Adipocyte (in vitro differentiated cells): ENCODE measurements at regions not wholly inside any gene's neighbourhood (a gene's known extent, or its start where the extent isn't known, plus 50 kb on each side); places are given as distances from the start of the nearest gene placed in this dataset.

Source experiments
- DNase-seq: peaks from one replicate; pipeline ENCODE4 v3.0.0-alpha.2; 2015; ENCODE audit warnings: low read depth
- H3K27me3 ChIP-seq: replicated peaks from 2 replicates; pipeline ENCODE4 v1.7.0; 2013; ENCODE audit warnings: mild to moderate bottlenecking, low read length, moderate library complexity; ENCODE audit not compliant: control insufficient read depth, insufficient read depth
- H3K36me3 ChIP-seq: 2 replicates; pipeline ENCODE4 v1.7.0; 2013; ENCODE audit warnings: low read length, mild to moderate bottlenecking, moderate library complexity; ENCODE audit not compliant: control insufficient read depth, insufficient read depth, severe bottlenecking
- H3K4me1 ChIP-seq: 2 replicates; pipeline ENCODE4 v1.7.0; 2013; ENCODE audit warnings: mild to moderate bottlenecking, low read length, moderate library complexity; ENCODE audit not compliant: control insufficient read depth, insufficient read depth
- H3K4me3 ChIP-seq: 2 replicates; pipeline ENCODE4 v1.7.0; 2013; ENCODE audit warnings: mild to moderate bottlenecking, low read length, moderate library complexity
- H3K9ac ChIP-seq: 2 replicates; pipeline ENCODE4 v1.7.0; 2013; ENCODE audit warnings: mild to moderate bottlenecking, low read length, moderate library complexity
- H3K9me3 ChIP-seq: 2 replicates; pipeline ENCODE4 v1.7.0; 2013; ENCODE audit warnings: mild to moderate bottlenecking, low read length, moderate library complexity; ENCODE audit not compliant: control insufficient read depth

GRCh38 chr5:18079831-18080230, 445.6 kb downstream of the TAF11L14 start:
- no peak for DNase-seq
- Histone ChIP-seq H3K4me3 (no peak overlapping the region), H3K4me1 (no peaks in the 10 kb centered on the region), H3K27me3 (no peaks in the 10 kb centered on the region), H3K9ac (no peak overlapping the region), H3K36me3 (no peaks in the 10 kb centered on the region), H3K9me3 (no peaks in the 10 kb centered on the region)

GRCh38 chr5:18088020-18088579, 453.8 kb downstream of the TAF11L14 start:
- Histone ChIP-seq H3K27me3 (no peaks in the 10 kb centered on the region), H3K4me1 (no peaks in the 10 kb centered on the region), H3K4me3 (no peak overlapping the region), H3K9me3 (no peaks in the 10 kb centered on the region), H3K36me3 (no peaks in the 10 kb centered on the region), H3K9ac (no peak overlapping the region)
- no peak for DNase-seq

GRCh38 chr5:18090177-18090576, 455.9 kb downstream of the TAF11L14 start:
- H3K4me3 ChIP-seq, result no peak overlapping the region
- no peaks in the 10 kb centered on the region for H3K36me3 ChIP-seq
- no peak for DNase-seq
- H3K9ac ChIP-seq, result no peak overlapping the region
- no peaks in the 10 kb centered on the region for H3K4me1 ChIP-seq
- H3K9me3 ChIP-seq, result no peaks in the 10 kb centered on the region
- H3K27me3 ChIP-seq, result no peaks in the 10 kb centered on the region

GRCh38 chr5:18091142-18091541, 456.9 kb downstream of the TAF11L14 start:
- no peak for DNase-seq
- Histone ChIP-seq H3K4me1 (no peaks in the 10 kb centered on the region), H3K9me3 (no peaks in the 10 kb centered on the region), H3K27me3 (no peaks in the 10 kb centered on the region), H3K36me3 (no peaks in the 10 kb centered on the region), H3K4me3 (no peak overlapping the region), H3K9ac (no peak overlapping the region)

- H3K27me3 ChIP-seq, result no peaks in the 10 kb centered on the region
- no peaks in the 10 kb centered on the region for H3K9me3 ChIP-seq
- no peak for DNase-seq
- H3K4me1 ChIP-seq, result no peaks in the 10 kb centered on the region
- H3K9ac ChIP-seq, result no peak overlapping the region
- H3K36me3 ChIP-seq, result no peaks in the 10 kb centered on the region
- H3K4me3 ChIP-seq, result no peak overlapping the region
Observed at GRCh38 chr5:18091758-18092157, 457.5 kb downstream of the TAF11L14 start.

GRCh38 chr5:18095061-18095460, 460.8 kb downstream of the TAF11L14 start:
- no peak for DNase-seq
- no peak overlapping the region for H3K9ac ChIP-seq
- H3K9me3 ChIP-seq, result no peaks in the 10 kb centered on the region
- H3K4me1 ChIP-seq, result no peaks in the 10 kb centered on the region
- no peaks in the 10 kb centered on the region for H3K36me3 ChIP-seq
- H3K4me3 ChIP-seq, result no peak overlapping the region
- no peaks in the 10 kb centered on the region for H3K27me3 ChIP-seq

- Histone ChIP-seq H3K27me3 (no peaks in the 10 kb centered on the region), H3K9me3 (no peaks in the 10 kb centered on the region), H3K36me3 (no peaks in the 10 kb centered on the region), H3K4me1 (no peaks in the 10 kb centered on the region), H3K9ac (no peak overlapping the region), H3K4me3 (no peak overlapping the region)
- no peak for DNase-seq
Observed at GRCh38 chr5:18097817-18098216, 463.6 kb downstream of the TAF11L14 start.

- H3K27me3 ChIP-seq, result no peaks in the 10 kb centered on the region
- no peaks in the 10 kb centered on the region for H3K9me3 ChIP-seq
- no peak overlapping the region for H3K9ac ChIP-seq
- H3K36me3 ChIP-seq, result no peaks in the 10 kb centered on the region
- no peak overlapping the region for H3K4me3 ChIP-seq
- H3K4me1 ChIP-seq, result no peaks in the 10 kb centered on the region
- DNase-seq, result no peak
Observed at GRCh38 chr5:18098691-18099090, 464.4 kb downstream of the TAF11L14 start.

GRCh38 chr5:18099261-18099660, 465.0 kb downstream of the TAF11L14 start:
- Histone ChIP-seq H3K4me1 (no peaks in the 10 kb centered on the region), H3K36me3 (no peaks in the 10 kb centered on the region), H3K9ac (no peak overlapping the region), H3K4me3 (no peak overlapping the region), H3K9me3 (no peaks in the 10 kb centered on the region), H3K27me3 (no peaks in the 10 kb centered on the region)
- no peak for DNase-seq

GRCh38 chr5:18101532-18101931, 467.3 kb downstream of the TAF11L14 start:
- no peak for DNase-seq
- Histone ChIP-seq H3K4me3 (no peak overlapping the region), H3K9ac (no peak overlapping the region), H3K27me3 (no peaks in the 10 kb centered on the region), H3K36me3 (no peaks in the 10 kb centered on the region), H3K9me3 (no peaks in the 10 kb centered on the region), H3K4me1 (no peaks in the 10 kb centered on the region)

- Histone ChIP-seq H3K4me3 (no peak overlapping the region), H3K9me3 (no peaks in the 10 kb centered on the region), H3K27me3 (no peaks in the 10 kb centered on the region), H3K4me1 (no peaks in the 10 kb centered on the region), H3K9ac (no peak overlapping the region), H3K36me3 (no peaks in the 10 kb centered on the region)
- no peak for DNase-seq
Observed at GRCh38 chr5:18102733-18103132, 468.5 kb downstream of the TAF11L14 start.

GRCh38 chr5:18105449-18105848, 471.2 kb downstream of the TAF11L14 start:
- no peaks in the 10 kb centered on the region for H3K9me3 ChIP-seq
- no peaks in the 10 kb centered on the region for H3K4me1 ChIP-seq
- H3K4me3 ChIP-seq, result no peak overlapping the region
- H3K27me3 ChIP-seq, result no peaks in the 10 kb centered on the region
- DNase-seq, result no peak
- no peaks in the 10 kb centered on the region for H3K36me3 ChIP-seq
- H3K9ac ChIP-seq, result no peak overlapping the region
